ENCODE measurements at regions not wholly inside any gene's neighbourhood (a gene's known extent, or its start where the extent isn't known, plus 50 kb on each side); places are given as distances from the start of the nearest gene placed in this dataset.

DNA sequence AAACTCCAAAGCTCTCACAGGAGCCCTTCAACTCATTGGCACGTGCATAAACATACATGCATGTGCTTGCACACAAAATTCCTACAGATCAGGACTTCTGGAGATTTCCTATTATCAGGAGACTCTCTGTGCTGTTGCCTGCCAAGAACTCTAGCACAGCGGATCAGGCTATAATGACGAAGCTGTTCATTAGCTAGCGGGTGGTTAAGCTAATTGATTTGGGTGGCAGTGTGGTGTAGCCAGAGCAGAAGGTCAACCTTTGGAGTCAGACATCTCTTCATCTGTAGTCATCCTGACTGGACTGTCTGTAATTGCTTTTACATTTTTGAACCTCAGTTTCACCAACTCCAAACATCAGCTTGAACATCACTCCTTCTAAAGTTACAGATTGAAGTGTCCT is 69.0 kb downstream of the KIF2B start:
- H3K4me3 ChIP-seq (ENCODE audit: insufficient read depth, low read depth, low read length): no peak overlapping the region
- no peak overlapping the region for H3K9ac ChIP-seq (ENCODE audit: low read depth, low read length)
- H2BK15ac ChIP-seq (ENCODE audit: low read depth, low read length): no peak overlapping the region
- intact Hi-C loops (cut with micrococcal nuclease): no loop called here
- no peak overlapping the region for H3K27ac ChIP-seq (ENCODE audit: insufficient read depth, low read length)
- ATAC-seq (ENCODE audit: low read depth) (no peak), DNase-seq (no peak)
- no peak overlapping the region for H4K91ac ChIP-seq (ENCODE audit: insufficient read depth, low read depth, low read length)
- H4K20me1 ChIP-seq (ENCODE audit: insufficient read depth, low read length): no peaks in the 10 kb centered on the region
- H3K23ac ChIP-seq (ENCODE audit: low read depth, low read length): no peak overlapping the region
- dilution Hi-C loops (cut with HindIII; ENCODE audit: low sequenced_read_pairs, unreplicated experiment): no loop called here
- BruUV-seq (replicated peaks): no TSS peak
- no CpG with 5 or more reads among the region's 4 CpGs for WGBS, 2 experiments (ENCODE audit: extremely low coverage in 2 of 2, insufficient read length in 1 of 2)
- no peak overlapping the region for H2BK5ac ChIP-seq (ENCODE audit: low read depth, low read length, poor library complexity, severe bottlenecking)
- H4K5ac ChIP-seq (ENCODE audit: low read depth, low read length): no peak overlapping the region
- H3K36me3 ChIP-seq (ENCODE audit: control insufficient read depth, insufficient read depth, low read length): no peaks in the 10 kb centered on the region
- H3K9me1 ChIP-seq (ENCODE audit: insufficient read depth, low read length): no peaks in the 10 kb centered on the region
- H2BK120ac ChIP-seq (ENCODE audit: low read depth, low read length): no peak overlapping the region
- H2AFZ ChIP-seq (replicated peaks; ENCODE audit: low read length, poor library complexity): no peak overlapping the region
- no peak overlapping the region for H3K14ac ChIP-seq (replicated peaks; ENCODE audit: low read depth, low read length)
- no peaks in the 10 kb centered on the region for H3K27me3 ChIP-seq (ENCODE audit: control insufficient read depth, insufficient read depth, low read length)
- ChIA-PET CTCF (no interaction called here), POLR2A (ENCODE audit: unreplicated experiment) (no interaction called here)
- H2AK5ac ChIP-seq (ENCODE audit: low read depth, low read length): no peak overlapping the region
- H3K9me3 ChIP-seq (ENCODE audit: control insufficient read depth, insufficient read depth, low read length): peaks cover 3% of the 10 kb centered on the region; the same call in 1 of the 2 replicates
- in situ Hi-C loops (cut with MboI; ENCODE audit: low sequenced_read_pairs): no loop called here
- H3K4ac ChIP-seq (ENCODE audit: low read depth, low read length): no peak overlapping the region
- no peak overlapping the region for H3K56ac ChIP-seq (ENCODE audit: extremely low read depth, insufficient read depth, low read length)
- H3K4me2 ChIP-seq (ENCODE audit: low read depth, low read length): no peak overlapping the region
- no peak overlapping the region for H3K18ac ChIP-seq (ENCODE audit: low read depth, low read length)
- H3K79me1 ChIP-seq (ENCODE audit: low read depth in 1 of 2, low read length in 2 of 2): no peaks in the 10 kb centered on the region
- no peak overlapping the region for H4K8ac ChIP-seq (ENCODE audit: low read depth in 2 of 2, low read length in 2 of 2)
- H3K4me1 ChIP-seq (ENCODE audit: control insufficient read depth, insufficient read depth, low read length): no peaks in the 10 kb centered on the region
- H2BK20ac ChIP-seq (ENCODE audit: low read depth, low read length): no peak overlapping the region
- H2AK9ac ChIP-seq (replicated peaks; ENCODE audit: low read depth, low read length, poor library complexity): no peak overlapping the region
- TF ChIP-seq MAZ (IDR thresholded peaks at IDR 0.05; ENCODE audit: borderline replicate concordance, low read depth, low read length): no peak
- TF ChIP-seq SMC3 (IDR thresholded peaks at IDR 0.05; ENCODE audit: low read depth, low read length): no peak
- no peak for TF ChIP-seq MXI1 (IDR thresholded peaks at IDR 0.05; ENCODE audit: borderline replicate concordance, low read depth, low read length)
- TF ChIP-seq RFX5 (IDR thresholded peaks at IDR 0.05; ENCODE audit: low read depth, low read length): no peak

Data from IMR-90 (cell line).